HUES64 (cell line): ENCODE measurements at regions not wholly inside any gene's neighbourhood (a gene's known extent, or its start where the extent isn't known, plus 50 kb on each side); places are given as distances from the start of the nearest gene placed in this dataset.

Source experiments
- H3K27ac ChIP-seq: 2 replicates; pipeline ENCODE4 v1.7.0; 2013; ENCODE audit warnings: low read depth, low read length, inconsistent platforms
- H3K27me3 ChIP-seq: 2 replicates; pipeline ENCODE4 v1.6.1; 2013; ENCODE audit warnings: mild to moderate bottlenecking, low read length; ENCODE audit not compliant: insufficient read depth
- H3K36me3 ChIP-seq: 2 replicates; pipeline ENCODE4 v1.6.1; 2013; ENCODE audit warnings: mild to moderate bottlenecking, low read length; ENCODE audit not compliant: insufficient read depth
- H3K4me1 ChIP-seq: 2 replicates; pipeline ENCODE4 v1.6.1; 2013; ENCODE audit warnings: mild to moderate bottlenecking, low read length, moderate library complexity; ENCODE audit not compliant: insufficient read depth
- H3K4me3 ChIP-seq: 2 replicates; pipeline ENCODE4 v1.5.1; 2013; ENCODE audit warnings: mild to moderate bottlenecking, low read length, moderate library complexity
- H3K9ac ChIP-seq: 2 replicates; pipeline ENCODE4 v1.6.1; 2013; ENCODE audit warnings: mild to moderate bottlenecking, low read depth, low read length
- H3K9me3 ChIP-seq: 2 replicates; pipeline ENCODE4 v1.6.1; 2013; ENCODE audit warnings: low read depth, low read length; ENCODE audit not compliant: insufficient read depth
- WGBS: fragments of 150-250, 120-280 bp; methylation state at CpG from one replicate; pipeline ENCODE4 v1.1.7; 2013; ENCODE audit warnings: missing lambda C conversion rate; 5-methylcytosine and 5-hydroxymethylcytosine counted together

GRCh38 chr18:47594621-47595086, 335.8 kb downstream of the SMAD2 start:
- no peaks in the 10 kb centered on the region for H3K9me3 ChIP-seq
- no peak overlapping the region for H3K9ac ChIP-seq
- H3K27me3 ChIP-seq, result 0 out of 2 replicates have a peak, but pooled peaks cover 3% of the 10 kb centered on the region
- no peak overlapping the region for H3K4me3 ChIP-seq
- 79% methylated on average over 23 of the region's 23 CpGs for WGBS
- peaks cover 17% of the 10 kb centered on the region for H3K4me1 ChIP-seq
- no peaks in the 10 kb centered on the region for H3K36me3 ChIP-seq
- H3K27ac ChIP-seq, result no peak overlapping the region

- Histone ChIP-seq H3K36me3 (no peaks in the 10 kb centered on the region), H3K27me3 (0 out of 2 replicates have a peak, but pooled peaks cover 3% of the 10 kb centered on the region), H3K4me1 (peaks cover 17% of the 10 kb centered on the region), H3K27ac (no peak overlapping the region), H3K9me3 (no peaks in the 10 kb centered on the region), H3K9ac (no peak overlapping the region), H3K4me3 (no peak overlapping the region)
- WGBS, result 37% methylated on average over 13 of the region's 13 CpGs
These were observed 336.6 kb downstream of the SMAD2 start for GRCh38 chr18:47593744-47594472.

GRCh38 chr18:47591429-47591828, 339.0 kb downstream of the SMAD2 start:
- 0 out of 2 replicates have a peak, but pooled peaks cover 3% of the 10 kb centered on the region for H3K27me3 ChIP-seq
- no peaks in the 10 kb centered on the region for H3K9me3 ChIP-seq
- 84% methylated on average over 3 of the region's 3 CpGs for WGBS
- H3K27ac ChIP-seq, result no peak overlapping the region
- H3K9ac ChIP-seq, result no peak overlapping the region
- no peak overlapping the region for H3K4me3 ChIP-seq
- no peaks in the 10 kb centered on the region for H3K36me3 ChIP-seq
- peaks cover 17% of the 10 kb centered on the region for H3K4me1 ChIP-seq

- no peaks in the 10 kb centered on the region for H3K4me1 ChIP-seq
- no peak overlapping the region for H3K27ac ChIP-seq
- H3K36me3 ChIP-seq, result no peaks in the 10 kb centered on the region
- no peak overlapping the region for H3K4me3 ChIP-seq
- WGBS, result 91% methylated on average over 2 of the region's 2 CpGs
- no peaks in the 10 kb centered on the region for H3K9me3 ChIP-seq
- H3K27me3 ChIP-seq, result no peaks in the 10 kb centered on the region
- no peak overlapping the region for H3K9ac ChIP-seq
These were observed 336.1 kb upstream of the SKOR2 start for GRCh38 chr18:47587587-47587986.

- Histone ChIP-seq H3K27me3 (no peaks in the 10 kb centered on the region), H3K9ac (no peak overlapping the region), H3K9me3 (no peaks in the 10 kb centered on the region), H3K27ac (no peak overlapping the region), H3K4me1 (no peaks in the 10 kb centered on the region), H3K4me3 (no peak overlapping the region), H3K36me3 (no peaks in the 10 kb centered on the region)
- WGBS, result 93% methylated on average over 2 of the region's 2 CpGs
These were observed 335.1 kb upstream of the SKOR2 start for GRCh38 chr18:47586418-47587070.

- WGBS, result 80% methylated on average over 6 of the region's 6 CpGs
- no peaks in the 10 kb centered on the region for H3K9me3 ChIP-seq
- no peak overlapping the region for H3K9ac ChIP-seq
- H3K4me1 ChIP-seq, result no peaks in the 10 kb centered on the region
- no peaks in the 10 kb centered on the region for H3K27me3 ChIP-seq
- H3K27ac ChIP-seq, result no peak overlapping the region
- no peaks in the 10 kb centered on the region for H3K36me3 ChIP-seq
- no peak overlapping the region for H3K4me3 ChIP-seq
These were observed 334.5 kb upstream of the SKOR2 start for GRCh38 chr18:47585914-47586313.

- Histone ChIP-seq H3K27me3 (no peaks in the 10 kb centered on the region), H3K9me3 (no peaks in the 10 kb centered on the region), H3K4me1 (no peaks in the 10 kb centered on the region), H3K4me3 (no peak overlapping the region), H3K36me3 (no peaks in the 10 kb centered on the region), H3K9ac (no peak overlapping the region), H3K27ac (no peak overlapping the region)
- whole genome bisulfite sequencing, result 89% methylated on average over 5 of the region's 5 CpGs
These were observed 333.7 kb upstream of the SKOR2 start for GRCh38 chr18:47585136-47585535.

GRCh38 chr18:47582093-47582492, 330.6 kb upstream of the SKOR2 start:
- H3K27ac ChIP-seq, result no peak overlapping the region
- H3K27me3 ChIP-seq, result no peaks in the 10 kb centered on the region
- no peaks in the 10 kb centered on the region for H3K9me3 ChIP-seq
- peaks cover 11% of the 10 kb centered on the region for H3K4me1 ChIP-seq
- no peak overlapping the region for H3K9ac ChIP-seq
- H3K36me3 ChIP-seq, result no peaks in the 10 kb centered on the region
- H3K4me3 ChIP-seq, result no peak overlapping the region
- WGBS, result 57% methylated on average over 3 of the region's 3 CpGs

GRCh38 chr18:47577520-47577919, 326.1 kb upstream of the SKOR2 start:
- no peaks in the 10 kb centered on the region for H3K9me3 ChIP-seq
- H3K36me3 ChIP-seq, result no peaks in the 10 kb centered on the region
- whole genome bisulfite sequencing, result 40% methylated on average over 7 of the region's 7 CpGs
- H3K4me1 ChIP-seq, result peaks cover 12% of the 10 kb centered on the region
- H3K9ac ChIP-seq, result no peak overlapping the region
- peak overlapping the region; percentile 31; the same call in 1 of the 2 replicates for H3K27ac ChIP-seq
- no peak overlapping the region for H3K4me3 ChIP-seq
- H3K27me3 ChIP-seq, result no peaks in the 10 kb centered on the region

- Histone ChIP-seq H3K36me3 (no peaks in the 10 kb centered on the region), H3K27me3 (no peaks in the 10 kb centered on the region), H3K4me3 (no peak overlapping the region), H3K27ac (no peak overlapping the region), H3K9ac (no peak overlapping the region), H3K9me3 (no peaks in the 10 kb centered on the region), H3K4me1 (peaks cover 12% of the 10 kb centered on the region)
- 80% methylated on average over 6 of the region's 6 CpGs for WGBS
These were observed 323.5 kb upstream of the SKOR2 start for GRCh38 chr18:47574966-47575365.

GRCh38 chr18:47571957-47572356, 320.5 kb upstream of the SKOR2 start:
- Histone ChIP-seq H3K27ac (no peak overlapping the region), H3K9me3 (no peaks in the 10 kb centered on the region), H3K27me3 (no peaks in the 10 kb centered on the region), H3K36me3 (no peaks in the 10 kb centered on the region), H3K4me3 (no peak overlapping the region), H3K4me1 (no peaks in the 10 kb centered on the region; the same call in 1 of the 2 replicates), H3K9ac (no peak overlapping the region)
- WGBS, result 91% methylated on average over 3 of the region's 3 CpGs
